ENCODE measurements at regions not wholly inside any gene's neighbourhood (a gene's known extent, or its start where the extent isn't known, plus 50 kb on each side); places are given as distances from the start of the nearest gene placed in this dataset.
"Not testable (repeated sequence)": the region's sequence is repeated elsewhere in the genome, so short reads cannot be mapped to it uniquely, and the experiment has no call there.

GRCh38 chr16:85228970-85229430, 116.7 kb upstream of the CIBAR2 start:
- Histone ChIP-seq H3K4me2 (no peak overlapping the region), H2AFZ (no peak overlapping the region), H3K9me2 (replicated peaks; ENCODE audit: insufficient read depth) (no peaks in the 10 kb centered on the region), H3K4me3 (no peak overlapping the region), H3K27ac (no peak overlapping the region), H3K27me3 (no peaks in the 10 kb centered on the region), H3K79me2 (peaks cover 31% of the 10 kb centered on the region), H4K20me1 (ENCODE audit: insufficient read depth, poor library complexity, severe bottlenecking) (peaks cover 3% of the 10 kb centered on the region), H3K36me3 (replicated peaks; ENCODE audit: insufficient read depth, low read depth) (no peaks in the 10 kb centered on the region), H3K4me1 (ENCODE audit: insufficient read depth) (peaks cover 21% of the 10 kb centered on the region), H3K9me3 (ENCODE audit: low read depth) (no peaks in the 10 kb centered on the region)
- 95% methylated on average over 24 of the region's 24 CpGs for WGBS (ENCODE audit: low lambda C conversion rate, missing lambda C conversion rate)
- DNase-seq (ENCODE audit: low spot score): no peak
- TF ChIP-seq CTCF (IDR thresholded peaks at IDR 0.05; ENCODE audit: poor library complexity) (no peak), EZH2phosphoT487 (IDR thresholded peaks at IDR 0.05; ENCODE audit: low read depth, severe bottlenecking, unreplicated experiment) (no peak), EZH2 (IDR thresholded peaks at IDR 0.05; ENCODE audit: borderline replicate concordance) (no peak)

GRCh38 chr16:85229869-85230462, 117.7 kb upstream of the CIBAR2 start:
- peaks cover 31% of the 10 kb centered on the region for H3K79me2 ChIP-seq
- H2AFZ ChIP-seq: no peak overlapping the region
- H3K9me2 ChIP-seq (replicated peaks; ENCODE audit: insufficient read depth): no peaks in the 10 kb centered on the region
- H4K20me1 ChIP-seq (ENCODE audit: insufficient read depth, poor library complexity, severe bottlenecking): peaks cover 3% of the 10 kb centered on the region
- WGBS (ENCODE audit: low lambda C conversion rate, missing lambda C conversion rate): 46% methylated on average over 8 of the region's 8 CpGs
- H3K4me1 ChIP-seq (ENCODE audit: insufficient read depth): peaks cover 29% of the 10 kb centered on the region
- no peaks in the 10 kb centered on the region for H3K36me3 ChIP-seq (replicated peaks; ENCODE audit: insufficient read depth, low read depth)
- H3K27ac ChIP-seq: no peak overlapping the region
- no peak for DNase-seq (ENCODE audit: low spot score)
- no peaks in the 10 kb centered on the region for H3K9me3 ChIP-seq (ENCODE audit: low read depth)
- no peaks in the 10 kb centered on the region for H3K27me3 ChIP-seq
- no peak overlapping the region for H3K4me2 ChIP-seq
- TF ChIP-seq EZH2phosphoT487 (IDR thresholded peaks at IDR 0.05; ENCODE audit: low read depth, severe bottlenecking, unreplicated experiment): no peak
- no peak for TF ChIP-seq CTCF (IDR thresholded peaks at IDR 0.05; ENCODE audit: poor library complexity)
- no peak for TF ChIP-seq EZH2 (IDR thresholded peaks at IDR 0.05; ENCODE audit: borderline replicate concordance)
- H3K4me3 ChIP-seq: no peak overlapping the region

GRCh38 chr16:85230764-85231383, 118.6 kb upstream of the CIBAR2 start:
- H2AFZ ChIP-seq; DNase-seq (ENCODE audit: low spot score); H4K20me1 ChIP-seq (ENCODE audit: insufficient read depth, poor library complexity, severe bottlenecking); H3K4me2 ChIP-seq; H3K27me3 ChIP-seq; H3K4me3 ChIP-seq; H3K9me3 ChIP-seq (ENCODE audit: low read depth); H3K9me2 ChIP-seq (replicated peaks; ENCODE audit: insufficient read depth); H3K27ac ChIP-seq; H3K36me3 ChIP-seq (replicated peaks; ENCODE audit: insufficient read depth, low read depth): not testable (repeated sequence)
- peaks cover 29% of the 10 kb centered on the region for H3K79me2 ChIP-seq
- WGBS (ENCODE audit: low lambda C conversion rate, missing lambda C conversion rate): 97% methylated on average over 6 of the region's 6 CpGs
- peaks cover 33% of the 10 kb centered on the region for H3K4me1 ChIP-seq (ENCODE audit: insufficient read depth)

- no peaks in the 10 kb centered on the region for H3K9me3 ChIP-seq (ENCODE audit: low read depth)
- no peak for DNase-seq (ENCODE audit: low spot score)
- H3K79me2 ChIP-seq: peaks cover 33% of the 10 kb centered on the region
- no peaks in the 10 kb centered on the region for H4K20me1 ChIP-seq (ENCODE audit: insufficient read depth, poor library complexity, severe bottlenecking)
- H3K9me2 ChIP-seq (replicated peaks; ENCODE audit: insufficient read depth): no peaks in the 10 kb centered on the region
- 64% methylated on average over 8 of the region's 8 CpGs for WGBS (ENCODE audit: low lambda C conversion rate, missing lambda C conversion rate)
- H3K4me3 ChIP-seq: no peak overlapping the region
- no peak overlapping the region for H2AFZ ChIP-seq
- TF ChIP-seq CTCF (IDR thresholded peaks at IDR 0.05; ENCODE audit: poor library complexity) (no peak), EZH2 (IDR thresholded peaks at IDR 0.05; ENCODE audit: borderline replicate concordance) (no peak), EZH2phosphoT487 (IDR thresholded peaks at IDR 0.05; ENCODE audit: low read depth, severe bottlenecking, unreplicated experiment) (no peak)
- H3K4me1 ChIP-seq (ENCODE audit: insufficient read depth): peaks cover 41% of the 10 kb centered on the region
- H3K4me2 ChIP-seq: no peak overlapping the region
- no peaks in the 10 kb centered on the region for H3K27me3 ChIP-seq
- H3K27ac ChIP-seq: peak overlapping the region; percentile 55
- no peaks in the 10 kb centered on the region for H3K36me3 ChIP-seq (replicated peaks; ENCODE audit: insufficient read depth, low read depth)
Observed at GRCh38 chr16:85231959-85232358, 119.7 kb upstream of the CIBAR2 start.

Data from hepatocyte (in vitro differentiated cells).